Panc1 (cell line): ENCODE measurements at regions not wholly inside any gene's neighbourhood (a gene's known extent, or its start where the extent isn't known, plus 50 kb on each side); places are given as distances from the start of the nearest gene placed in this dataset.

Experiments used
- ATAC-seq: fragments of 200-7000 bp; cut with Tn5 transposase; 2 replicates; pipeline ENCODE4 v1.9.1; 2020; ENCODE audit warnings: mild to moderate bottlenecking, moderate library complexity
- BruUV-seq: library from RNA; stranded (reverse); fragments of 400-500 nt; replicated peaks from 2 replicates; lab custom pipeline; 2021; lab: Mats Ljungman, UMichigan
- CTCF ChIA-PET: fragments of 300-600 bp; sonication (Branson Sonifier 250); formaldehyde crosslinking; loops from one replicate; lab custom pipeline; 2022; ENCODE audit warnings: antibody characterized with exemption; lab: Charles Lee
- POLR2A ChIA-PET: fragments of 300-600 bp; sonication (Branson Sonifier 250); formaldehyde crosslinking; loops from one replicate; lab custom pipeline; 2022; ENCODE audit warnings: antibody characterized with exemption; lab: Charles Lee
- DNase-seq: peaks from one replicate; pipeline ENCODE4 v3.0.0-alpha.2; 2010; ENCODE audit warnings: low read depth, low spot score
- H3K27ac ChIP-seq: 2 replicates; pipeline ENCODE4 v1.5.1; 2011; ENCODE audit warnings: mild to moderate bottlenecking, low read length, inconsistent platforms
- H3K27me3 ChIP-seq: fragments of 200-500 bp; sonication (Bioruptor generic); 2 replicates; pipeline ENCODE4 v1.6.0; 2014; ENCODE audit warnings: low read length, inconsistent platforms; ENCODE audit not compliant: control insufficient read depth, insufficient read depth
- H3K36me3 ChIP-seq: fragments of 200-500 bp; sonication (Bioruptor generic); 2 replicates; pipeline ENCODE4 v1.5.1; 2014; ENCODE audit warnings: inconsistent platforms, mild to moderate bottlenecking, low read length, moderate library complexity; ENCODE audit not compliant: control insufficient read depth, insufficient read depth
- H3K4me1 ChIP-seq: 2 replicates; pipeline ENCODE4 v1.5.1; 2011; ENCODE audit warnings: inconsistent platforms, mild to moderate bottlenecking, low read length, moderate library complexity; ENCODE audit not compliant: control insufficient read depth, insufficient read depth
- H3K4me3 ChIP-seq, 2 experiments: 2 replicates each; pipeline ENCODE4 v1.5.1; 2011 to 2012; ENCODE audit warnings: low read depth in 2 of 2, low read length in 2 of 2, mild to moderate bottlenecking in 2 of 2, inconsistent platforms in 1 of 2, moderate library complexity in 1 of 2
- H3K9me3 ChIP-seq: fragments of 200-500 bp; sonication (Bioruptor generic); 2 replicates; pipeline ENCODE4 v1.5.1; 2014; ENCODE audit warnings: low read depth, mild to moderate bottlenecking, inconsistent platforms, low read length, moderate library complexity; ENCODE audit not compliant: control insufficient read depth, insufficient read depth
- POLR2AphosphoS5 ChIP-seq: IDR thresholded peaks from 2 replicates; pipeline ENCODE4 v1.6.1; 2012; ENCODE audit warnings: mild to moderate bottlenecking, low read depth, low read length, moderate library complexity
- SIN3A ChIP-seq: IDR thresholded peaks from 2 replicates; pipeline ENCODE4 v1.6.1; 2012; ENCODE audit warnings: low read depth, mild to moderate bottlenecking, low read length, moderate library complexity, borderline replicate concordance; ENCODE audit not compliant: insufficient read depth
- TCF7L2 ChIP-seq: IDR thresholded peaks from 2 replicates; pipeline ENCODE4 v1.6.1; 2011; ENCODE audit warnings: mild to moderate bottlenecking, low read depth, low read length, inconsistent platforms
- in situ Hi-C: cut with HindIII; loops from 2 replicates; pipeline ENCODE4 v1.10.0; 2016; ENCODE audit warnings: low sequenced_read_pairs, low pct_unique_long_range_greater_than_20kb
- intact Hi-C: fragments of 100-400 bp; cut with micrococcal nuclease; formaldehyde crosslinking; loops from one replicate; pipeline ENCODE4 v1.10.0; 2022; ENCODE audit not compliant: unreplicated experiment
- TF ChIP-seq, protein P1 (sequence below): fragments of 450-650 bp; IDR thresholded peaks from 2 replicates; pipeline ENCODE4 v1.5.1; 2017; ENCODE audit warnings: mild to moderate bottlenecking
- TF ChIP-seq, protein P2 (sequence below), 2 experiments: IDR thresholded peaks; 2 replicates each; pipeline ENCODE4 v1.6.1; 2011 to 2012; ENCODE audit warnings: low read depth in 2 of 2, control low read depth in 1 of 2, low read length in 1 of 2, mild to moderate bottlenecking in 1 of 2, moderate library complexity in 1 of 2; ENCODE audit not compliant: insufficient read depth in 1 of 2

- ATAC-seq (no peak), DNase-seq (no peak)
- ChIA-PET POLR2A (no interaction called here), CTCF (no interaction called here)
- TF ChIP-seq TCF7L2 = no peak
- no peak for TF ChIP-seq SIN3A
- TF ChIP-seq, protein P1, sequence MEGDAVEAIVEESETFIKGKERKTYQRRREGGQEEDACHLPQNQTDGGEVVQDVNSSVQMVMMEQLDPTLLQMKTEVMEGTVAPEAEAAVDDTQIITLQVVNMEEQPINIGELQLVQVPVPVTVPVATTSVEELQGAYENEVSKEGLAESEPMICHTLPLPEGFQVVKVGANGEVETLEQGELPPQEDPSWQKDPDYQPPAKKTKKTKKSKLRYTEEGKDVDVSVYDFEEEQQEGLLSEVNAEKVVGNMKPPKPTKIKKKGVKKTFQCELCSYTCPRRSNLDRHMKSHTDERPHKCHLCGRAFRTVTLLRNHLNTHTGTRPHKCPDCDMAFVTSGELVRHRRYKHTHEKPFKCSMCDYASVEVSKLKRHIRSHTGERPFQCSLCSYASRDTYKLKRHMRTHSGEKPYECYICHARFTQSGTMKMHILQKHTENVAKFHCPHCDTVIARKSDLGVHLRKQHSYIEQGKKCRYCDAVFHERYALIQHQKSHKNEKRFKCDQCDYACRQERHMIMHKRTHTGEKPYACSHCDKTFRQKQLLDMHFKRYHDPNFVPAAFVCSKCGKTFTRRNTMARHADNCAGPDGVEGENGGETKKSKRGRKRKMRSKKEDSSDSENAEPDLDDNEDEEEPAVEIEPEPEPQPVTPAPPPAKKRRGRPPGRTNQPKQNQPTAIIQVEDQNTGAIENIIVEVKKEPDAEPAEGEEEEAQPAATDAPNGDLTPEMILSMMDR = no peak
- TF ChIP-seq, protein P2, sequence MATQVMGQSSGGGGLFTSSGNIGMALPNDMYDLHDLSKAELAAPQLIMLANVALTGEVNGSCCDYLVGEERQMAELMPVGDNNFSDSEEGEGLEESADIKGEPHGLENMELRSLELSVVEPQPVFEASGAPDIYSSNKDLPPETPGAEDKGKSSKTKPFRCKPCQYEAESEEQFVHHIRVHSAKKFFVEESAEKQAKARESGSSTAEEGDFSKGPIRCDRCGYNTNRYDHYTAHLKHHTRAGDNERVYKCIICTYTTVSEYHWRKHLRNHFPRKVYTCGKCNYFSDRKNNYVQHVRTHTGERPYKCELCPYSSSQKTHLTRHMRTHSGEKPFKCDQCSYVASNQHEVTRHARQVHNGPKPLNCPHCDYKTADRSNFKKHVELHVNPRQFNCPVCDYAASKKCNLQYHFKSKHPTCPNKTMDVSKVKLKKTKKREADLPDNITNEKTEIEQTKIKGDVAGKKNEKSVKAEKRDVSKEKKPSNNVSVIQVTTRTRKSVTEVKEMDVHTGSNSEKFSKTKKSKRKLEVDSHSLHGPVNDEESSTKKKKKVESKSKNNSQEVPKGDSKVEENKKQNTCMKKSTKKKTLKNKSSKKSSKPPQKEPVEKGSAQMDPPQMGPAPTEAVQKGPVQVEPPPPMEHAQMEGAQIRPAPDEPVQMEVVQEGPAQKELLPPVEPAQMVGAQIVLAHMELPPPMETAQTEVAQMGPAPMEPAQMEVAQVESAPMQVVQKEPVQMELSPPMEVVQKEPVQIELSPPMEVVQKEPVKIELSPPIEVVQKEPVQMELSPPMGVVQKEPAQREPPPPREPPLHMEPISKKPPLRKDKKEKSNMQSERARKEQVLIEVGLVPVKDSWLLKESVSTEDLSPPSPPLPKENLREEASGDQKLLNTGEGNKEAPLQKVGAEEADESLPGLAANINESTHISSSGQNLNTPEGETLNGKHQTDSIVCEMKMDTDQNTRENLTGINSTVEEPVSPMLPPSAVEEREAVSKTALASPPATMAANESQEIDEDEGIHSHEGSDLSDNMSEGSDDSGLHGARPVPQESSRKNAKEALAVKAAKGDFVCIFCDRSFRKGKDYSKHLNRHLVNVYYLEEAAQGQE (IDR thresholded peaks at IDR 0.05; ENCODE audit: insufficient read depth in 1 of 2, low read depth in 2 of 2, low read length in 1 of 2) = no peak
- no peak for TF ChIP-seq POLR2AphosphoS5
- BruUV-seq = no TSS peak
- intact Hi-C loops (no loop called here), in situ Hi-C loops (no loop called here)
- Histone ChIP-seq H3K4me3 (no peak overlapping the region), H3K9me3 (no peaks in the 10 kb centered on the region), H3K36me3 (no peaks in the 10 kb centered on the region), H3K27me3 (no peaks in the 10 kb centered on the region), H3K4me1 (no peaks in the 10 kb centered on the region), H3K27ac (no peak overlapping the region)
These were observed 332.6 kb downstream of the FGF13 start for GRCh38 chrX:138378876-138379275.

- ChIA-PET CTCF (no interaction called here), POLR2A (no interaction called here)
- ATAC-seq (no peak), DNase-seq (no peak)
- TF ChIP-seq SIN3A (no peak), POLR2AphosphoS5 (no peak), TCF7L2 (no peak)
- TF ChIP-seq, protein P1 = no peak
- TF ChIP-seq, protein P2 (IDR thresholded peaks at IDR 0.05; ENCODE audit: insufficient read depth in 1 of 2, low read depth in 2 of 2, low read length in 1 of 2) = no peak
- no TSS peak for BruUV-seq
- H3K4me1 ChIP-seq = no peaks in the 10 kb centered on the region
- no peak overlapping the region for H3K4me3 ChIP-seq
- H3K9me3 ChIP-seq = no peaks in the 10 kb centered on the region
- no peaks in the 10 kb centered on the region for H3K27me3 ChIP-seq
- intact Hi-C loops (no loop called here), in situ Hi-C loops (no loop called here)
- H3K36me3 ChIP-seq = no peaks in the 10 kb centered on the region
- no peak overlapping the region for H3K27ac ChIP-seq
These were observed 303.4 kb downstream of the FGF13 start for GRCh38 chrX:138408101-138408500.
